DND-41 (cell line): ENCODE measurements at regions not wholly inside any gene's neighbourhood (a gene's known extent, or its start where the extent isn't known, plus 50 kb on each side); places are given as distances from the start of the nearest gene placed in this dataset.

Source experiments
- EZH2 ChIP-seq: IDR thresholded peaks from 3 replicates; pipeline ENCODE4 v1.6.1; 2012; ENCODE audit warnings: borderline replicate concordance, low read depth, mild to moderate bottlenecking, moderate library complexity, low read length, inconsistent platforms; ENCODE audit not compliant: severe bottlenecking
- TF ChIP-seq, protein P1 (sequence below): IDR thresholded peaks from 2 replicates; pipeline ENCODE4 v1.5.1; 2012; ENCODE audit warnings: borderline replicate concordance, low read length, moderate library complexity, mild to moderate bottlenecking; ENCODE audit not compliant: poor library complexity, severe bottlenecking; ENCODE audit errors: extremely low read depth

DNA sequence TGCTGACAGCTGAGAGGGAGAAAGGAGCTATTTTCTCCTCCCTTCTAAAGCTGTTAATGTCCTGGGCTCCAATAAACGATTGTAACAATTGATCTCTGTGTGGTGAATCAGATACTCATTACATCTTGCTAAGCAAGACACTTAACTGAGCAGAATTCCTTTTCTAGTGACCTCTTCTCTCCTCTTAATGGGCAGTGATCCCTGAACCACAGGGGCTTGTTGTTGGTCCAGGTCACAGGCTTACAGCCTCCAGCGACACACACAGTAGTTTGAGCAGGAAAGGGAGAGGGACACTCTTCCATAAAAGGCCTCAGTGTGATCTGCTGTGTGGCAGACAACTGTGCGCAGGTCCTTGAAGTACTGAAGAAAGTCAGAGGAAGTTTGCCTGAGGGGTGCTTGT lies 58.5 kb upstream of the MYO10 start:
- TF ChIP-seq, protein P1, sequence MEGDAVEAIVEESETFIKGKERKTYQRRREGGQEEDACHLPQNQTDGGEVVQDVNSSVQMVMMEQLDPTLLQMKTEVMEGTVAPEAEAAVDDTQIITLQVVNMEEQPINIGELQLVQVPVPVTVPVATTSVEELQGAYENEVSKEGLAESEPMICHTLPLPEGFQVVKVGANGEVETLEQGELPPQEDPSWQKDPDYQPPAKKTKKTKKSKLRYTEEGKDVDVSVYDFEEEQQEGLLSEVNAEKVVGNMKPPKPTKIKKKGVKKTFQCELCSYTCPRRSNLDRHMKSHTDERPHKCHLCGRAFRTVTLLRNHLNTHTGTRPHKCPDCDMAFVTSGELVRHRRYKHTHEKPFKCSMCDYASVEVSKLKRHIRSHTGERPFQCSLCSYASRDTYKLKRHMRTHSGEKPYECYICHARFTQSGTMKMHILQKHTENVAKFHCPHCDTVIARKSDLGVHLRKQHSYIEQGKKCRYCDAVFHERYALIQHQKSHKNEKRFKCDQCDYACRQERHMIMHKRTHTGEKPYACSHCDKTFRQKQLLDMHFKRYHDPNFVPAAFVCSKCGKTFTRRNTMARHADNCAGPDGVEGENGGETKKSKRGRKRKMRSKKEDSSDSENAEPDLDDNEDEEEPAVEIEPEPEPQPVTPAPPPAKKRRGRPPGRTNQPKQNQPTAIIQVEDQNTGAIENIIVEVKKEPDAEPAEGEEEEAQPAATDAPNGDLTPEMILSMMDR, result no peak
- no peak for TF ChIP-seq EZH2
